Activated CD8-positive, alpha-beta memory T cell treated with anti-CD3 and anti-CD28 coated beads, Interleukin-2, amount 50 U/mL, for 1 hour (primary cell): ENCODE measurements at regions not wholly inside any gene's neighbourhood (a gene's known extent, or its start where the extent isn't known, plus 50 kb on each side); places are given as distances from the start of the nearest gene placed in this dataset.
"Not testable (repeated sequence)": the region's sequence is repeated elsewhere in the genome, so short reads cannot be mapped to it uniquely, and the experiment has no call there.

Experiments used
- DNase-seq: peaks from one replicate; pipeline ENCODE4 v3.0.0-alpha.2; 2020; ENCODE audit errors: extremely low read depth

DNA sequence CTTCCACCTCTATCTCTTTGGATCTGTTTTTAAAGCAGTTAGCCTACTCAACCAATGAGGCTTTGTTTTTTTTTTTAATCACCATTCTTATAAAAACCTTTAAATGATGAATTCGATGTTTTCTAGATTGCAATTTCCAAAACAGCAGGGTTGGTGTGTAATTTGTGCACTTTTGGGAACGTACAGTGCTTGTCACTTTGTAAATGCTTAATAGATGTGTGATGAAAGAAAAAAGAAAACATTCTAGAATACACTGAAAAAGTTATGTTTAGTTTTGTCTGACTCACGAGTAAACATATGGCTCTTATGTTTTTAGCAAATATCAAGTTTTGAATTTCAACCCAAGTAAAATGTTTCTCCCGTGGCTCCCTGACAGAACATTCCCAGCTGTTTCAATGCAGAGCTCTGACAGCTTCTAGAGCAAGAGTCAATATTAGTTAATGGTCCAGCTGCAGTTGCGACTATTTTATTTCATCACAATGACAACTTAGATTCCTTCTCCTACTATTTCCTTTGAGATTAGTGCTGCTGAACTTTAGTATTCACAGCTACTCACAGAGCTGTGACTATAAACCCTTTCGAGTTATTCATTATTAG, 362.5 kb upstream of the ADAMTS5 start:
- no peak for DNase-seq

DNA sequence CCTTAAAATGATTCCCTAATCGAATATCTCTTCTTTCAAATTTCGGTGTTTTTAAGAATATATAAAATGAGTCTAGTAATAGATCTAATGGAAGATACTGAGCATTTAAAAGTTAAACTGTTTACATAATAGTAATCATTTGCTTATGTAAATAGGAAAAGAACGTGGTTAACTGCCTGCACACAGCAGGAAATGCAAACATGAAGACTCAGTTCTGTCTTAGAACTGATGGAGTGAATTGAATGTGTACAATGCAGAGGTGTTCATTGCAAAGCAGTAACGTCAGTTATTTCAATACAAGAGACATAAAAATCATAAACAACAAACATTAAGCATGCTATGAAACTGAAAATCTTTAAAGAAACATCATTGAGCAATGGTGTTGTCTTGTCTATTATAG, 359.4 kb upstream of the ADAMTS5 start:
- DNase-seq = no peak

DNA sequence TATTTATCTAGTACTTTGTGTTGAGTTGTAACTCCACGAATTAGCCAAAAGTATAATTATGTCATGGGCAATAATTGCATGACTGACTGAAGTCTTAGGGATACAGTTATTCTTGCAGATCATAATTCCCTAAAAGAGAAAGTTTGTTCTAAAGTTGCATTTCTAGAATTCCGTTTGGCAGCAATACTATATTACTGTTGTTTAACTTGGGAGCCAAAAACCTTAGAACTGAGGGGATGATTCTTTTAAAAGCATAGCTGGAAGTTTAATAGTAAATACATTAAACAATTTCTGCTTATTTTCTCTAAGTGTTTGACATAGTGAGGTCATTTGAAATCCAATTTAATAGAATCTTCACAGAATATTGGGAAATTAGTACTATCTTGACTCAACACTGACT, 356.4 kb upstream of the ADAMTS5 start:
- no peak for DNase-seq

DNA sequence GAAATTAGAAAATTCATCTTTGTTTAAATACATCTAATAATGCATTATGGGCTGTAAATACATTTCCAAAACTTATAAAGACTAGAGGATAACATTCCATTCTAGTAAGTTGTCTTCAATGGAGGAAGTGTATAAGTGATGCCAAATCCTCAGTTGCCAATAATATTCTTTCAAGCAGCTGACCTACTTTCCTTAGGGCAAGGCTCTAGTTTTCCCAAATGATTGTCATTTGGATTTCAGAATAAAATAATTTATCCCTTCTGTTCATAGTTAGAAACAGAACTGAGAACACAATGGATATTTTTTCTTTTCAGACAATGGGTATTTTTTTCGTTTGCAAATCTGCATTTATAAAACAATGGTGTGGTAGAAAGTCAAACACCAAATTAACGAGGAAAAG, 354.9 kb upstream of the ADAMTS5 start:
- no peak for DNase-seq

DNA sequence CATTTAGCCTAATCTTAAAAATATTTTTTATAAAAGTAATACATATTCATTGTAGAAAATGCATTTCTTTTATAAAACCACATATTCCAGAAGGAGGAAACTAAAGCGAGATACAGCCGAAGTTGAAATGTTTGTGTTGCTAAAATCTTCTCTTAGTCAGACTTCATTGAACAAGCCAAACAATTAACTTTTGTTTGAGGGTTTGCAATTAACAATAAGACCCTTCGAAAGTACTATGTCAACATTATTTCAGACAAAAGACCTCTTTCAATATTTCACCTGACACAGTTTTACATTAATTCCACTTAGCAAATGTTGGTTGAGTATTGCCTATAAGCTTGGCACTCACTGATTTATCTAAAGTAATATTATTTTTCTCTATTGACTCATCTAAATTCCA, 354.0 kb upstream of the ADAMTS5 start:
- DNase-seq = no peak

DNA sequence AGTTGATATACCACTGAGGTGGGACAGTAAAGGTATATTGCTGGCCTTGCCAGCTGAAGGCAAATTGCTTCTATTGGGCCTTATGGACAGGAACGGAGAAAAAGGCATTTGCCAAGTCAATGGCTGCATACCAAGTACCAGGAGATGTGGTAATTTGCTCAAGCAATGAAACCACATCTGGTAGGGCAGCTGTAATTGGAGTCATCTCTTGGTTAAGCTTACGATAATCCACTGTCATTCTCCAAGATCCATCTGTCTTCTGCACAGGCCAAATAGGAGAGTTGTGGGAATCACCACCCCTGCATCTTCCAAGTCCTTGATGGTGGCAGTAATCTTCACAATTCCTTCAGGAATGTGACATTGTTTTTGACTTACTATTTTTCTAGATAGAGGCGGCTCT, 350.7 kb upstream of the ADAMTS5 start:
- DNase-seq = not testable (repeated sequence)

DNA sequence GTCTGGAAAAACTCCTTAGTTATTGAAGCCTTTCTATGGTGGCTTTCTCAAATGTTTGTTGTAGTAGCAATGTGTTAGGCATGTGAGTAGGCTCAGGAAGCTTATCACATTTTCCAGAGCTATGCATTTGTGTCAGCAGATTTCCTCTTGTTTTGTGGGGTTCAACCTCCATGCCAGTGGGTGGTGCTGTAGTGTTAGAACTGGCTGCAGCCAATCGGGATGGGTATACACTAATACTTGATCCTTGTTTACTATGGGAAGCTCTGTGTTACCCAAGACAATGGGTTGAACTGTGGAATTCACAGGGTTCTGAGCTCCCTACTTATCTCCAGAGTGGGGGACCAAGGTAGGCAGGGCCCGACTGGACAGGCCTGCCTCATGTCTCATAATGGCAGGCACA, 348.5 kb upstream of the ADAMTS5 start:
- no peak for DNase-seq

DNA sequence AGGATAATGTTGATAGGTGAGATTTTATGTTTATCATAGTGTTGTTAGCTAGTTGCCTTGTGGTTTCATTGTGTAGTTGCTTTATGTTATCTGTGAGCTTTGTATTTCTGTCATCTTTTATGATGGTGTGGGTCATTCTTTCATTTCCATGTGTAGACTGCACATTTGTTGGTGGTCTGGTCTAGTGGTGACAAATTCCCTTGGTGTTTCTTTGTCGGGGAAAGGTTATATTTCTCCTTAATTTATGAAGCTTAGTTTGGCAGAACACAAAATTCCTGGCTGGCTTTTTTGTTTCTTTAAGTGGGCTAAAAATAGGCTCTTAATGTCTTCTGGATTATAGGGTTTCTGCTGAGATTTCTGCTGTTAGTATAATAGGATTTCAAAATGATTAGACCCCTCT, 347.2 kb upstream of the ADAMTS5 start:
- no peak for DNase-seq

DNA sequence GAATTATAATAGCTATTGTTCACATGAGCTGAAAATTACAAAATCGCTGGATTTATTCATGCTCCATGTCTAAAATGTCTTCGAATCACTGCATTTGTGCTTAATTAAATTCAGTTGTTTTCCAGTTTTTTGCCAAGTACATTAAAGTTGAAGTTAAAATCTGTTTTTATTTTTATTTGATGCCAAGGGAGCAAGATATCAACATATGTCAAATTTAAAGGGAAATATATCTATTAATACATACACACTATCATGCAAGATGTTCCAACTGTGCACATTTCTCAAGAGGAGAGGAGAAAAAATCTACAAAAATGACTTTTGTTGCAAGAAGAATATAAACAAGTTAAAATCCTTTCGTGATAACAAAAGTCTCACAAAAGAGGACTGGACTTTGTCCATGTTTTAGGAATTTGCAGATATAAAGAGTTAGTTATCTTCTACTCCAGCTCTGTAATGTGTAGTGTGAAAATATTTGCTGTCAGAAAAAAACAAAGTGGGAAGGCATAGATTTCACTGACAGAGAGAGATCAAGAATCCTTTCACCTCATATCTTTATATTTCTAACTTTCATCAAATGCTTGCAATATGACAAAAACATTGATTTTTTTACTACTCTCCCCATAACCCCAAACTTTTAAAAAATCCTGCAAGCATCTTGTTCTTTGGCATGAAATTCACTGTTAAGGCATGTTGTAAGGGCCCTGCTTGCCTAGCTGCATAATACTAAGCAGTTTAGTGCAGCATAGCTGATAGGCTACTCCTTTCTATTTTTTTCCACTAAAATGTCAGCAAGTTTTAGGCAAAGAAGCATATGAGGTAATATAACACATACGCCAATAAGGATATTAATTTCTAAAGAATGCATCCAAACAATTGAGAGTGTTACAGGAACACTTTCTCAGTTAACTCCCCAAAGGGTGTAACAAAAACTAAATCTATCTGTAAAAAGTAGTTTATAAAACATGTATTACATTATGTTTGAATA, 340.2 kb upstream of the ADAMTS5 start:
- DNase-seq = no peak

DNA sequence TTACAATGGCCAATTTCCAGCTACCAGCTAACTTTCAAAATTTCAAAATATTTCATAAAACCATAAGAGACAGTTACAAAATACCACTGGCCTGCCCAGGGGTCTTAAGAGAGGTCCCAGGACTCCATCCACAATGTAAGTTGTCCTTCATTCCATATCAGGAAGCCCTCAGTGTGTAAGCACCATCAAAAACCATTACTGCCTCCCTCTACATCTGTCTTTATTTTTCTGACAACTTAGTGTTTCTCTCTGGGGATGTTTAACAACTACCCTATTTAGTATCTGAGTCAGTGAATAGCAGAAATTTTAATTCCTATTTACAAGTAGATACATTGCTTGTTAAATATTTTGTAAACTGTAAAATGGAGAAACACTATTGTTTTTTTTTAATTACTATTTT, 339.3 kb upstream of the ADAMTS5 start:
- no peak for DNase-seq

DNA sequence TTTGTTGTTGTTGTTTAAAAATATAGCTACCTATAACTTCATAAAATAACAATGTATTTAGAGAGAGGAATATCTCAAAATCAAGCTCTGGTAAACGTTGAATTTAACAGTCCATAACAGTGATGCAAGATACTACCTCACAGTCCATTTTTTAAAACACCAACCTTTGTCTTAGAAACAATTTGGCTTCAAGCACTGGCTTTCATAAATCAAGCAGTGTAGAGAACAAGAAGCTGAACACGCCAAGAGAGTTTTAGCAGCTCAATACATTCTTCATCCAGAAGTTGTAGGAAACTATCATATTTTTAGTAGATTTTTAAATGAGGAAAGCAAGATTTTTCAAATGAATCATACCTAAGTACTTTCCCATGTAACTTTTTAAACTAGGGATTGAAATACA, 334.3 kb upstream of the ADAMTS5 start:
- no peak for DNase-seq

DNA sequence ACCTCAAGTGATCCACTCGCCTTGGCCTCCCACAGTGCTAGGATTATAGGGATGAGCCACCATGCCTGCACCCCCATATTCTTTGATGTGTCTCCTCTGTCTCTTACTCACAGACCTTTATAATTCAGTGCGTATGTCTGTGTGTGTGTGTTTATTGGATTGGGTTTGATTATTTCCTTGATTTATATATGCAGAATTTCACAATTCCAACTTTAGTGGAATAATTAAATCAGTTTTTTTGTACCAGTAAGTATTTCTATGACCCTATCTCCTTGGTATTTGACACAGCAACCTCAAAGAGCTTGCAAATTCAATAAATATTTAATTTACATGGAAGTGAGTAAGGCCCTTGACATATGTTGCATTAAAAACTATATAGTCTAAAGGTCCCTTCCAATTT, 333.9 kb upstream of the ADAMTS5 start:
- no peak for DNase-seq

DNA sequence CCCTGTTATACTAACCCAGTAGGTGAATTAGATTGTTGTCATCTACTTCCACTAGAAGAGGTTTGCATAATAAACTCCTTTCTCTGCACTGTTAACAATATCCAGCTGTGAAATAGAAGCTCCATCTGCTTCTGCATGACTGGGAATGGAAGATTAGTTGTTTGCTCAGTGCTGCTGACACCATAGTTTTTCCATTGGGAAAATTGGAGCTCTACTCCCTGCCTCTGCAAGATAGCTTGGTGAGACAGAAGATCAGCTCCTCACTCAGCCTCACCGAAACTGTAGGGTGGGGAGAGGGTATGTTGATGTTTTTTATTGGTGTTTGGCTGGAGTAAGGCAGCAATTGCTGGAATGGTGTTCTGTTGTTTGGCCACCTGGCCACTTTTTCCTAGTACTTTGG, 331.6 kb upstream of the ADAMTS5 start:
- DNase-seq = no peak

DNA sequence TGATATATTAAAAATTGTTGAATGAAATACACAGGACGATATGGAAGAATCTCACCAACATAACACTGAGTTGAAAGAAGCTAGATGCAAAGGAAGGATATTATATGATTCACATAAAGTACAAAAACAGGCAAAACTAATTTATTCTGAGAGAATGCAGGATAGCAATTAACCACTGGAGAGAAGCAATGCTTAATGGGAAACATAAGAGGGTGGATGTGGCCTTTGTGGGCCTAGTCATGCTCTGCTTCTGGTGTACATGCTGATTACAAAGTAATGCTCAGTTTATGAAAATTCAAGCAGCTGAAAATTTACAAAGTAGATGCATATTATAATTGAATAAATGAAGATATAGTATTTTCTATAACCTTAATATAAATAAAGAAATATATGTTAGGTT, 326.4 kb upstream of the ADAMTS5 start:
- DNase-seq = no peak

DNA sequence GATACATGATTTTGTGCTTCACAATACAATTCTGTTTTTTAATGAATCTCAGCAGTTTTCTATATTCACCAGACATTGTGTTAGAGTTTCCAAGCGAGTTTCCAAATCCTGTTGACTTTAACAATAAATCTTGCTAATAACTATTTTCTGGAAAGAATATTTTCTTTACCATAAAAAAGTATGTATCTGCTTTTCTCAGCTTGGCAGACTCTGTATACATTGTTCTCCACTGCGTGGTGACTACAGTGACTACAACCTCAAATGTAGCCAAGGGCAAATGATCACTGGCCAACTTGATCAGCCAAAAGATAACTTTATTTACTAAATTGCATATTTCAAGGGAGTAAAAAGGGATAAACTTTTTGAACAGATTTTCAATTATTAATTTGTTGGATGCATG, 325.9 kb upstream of the ADAMTS5 start:
- DNase-seq = no peak

DNA sequence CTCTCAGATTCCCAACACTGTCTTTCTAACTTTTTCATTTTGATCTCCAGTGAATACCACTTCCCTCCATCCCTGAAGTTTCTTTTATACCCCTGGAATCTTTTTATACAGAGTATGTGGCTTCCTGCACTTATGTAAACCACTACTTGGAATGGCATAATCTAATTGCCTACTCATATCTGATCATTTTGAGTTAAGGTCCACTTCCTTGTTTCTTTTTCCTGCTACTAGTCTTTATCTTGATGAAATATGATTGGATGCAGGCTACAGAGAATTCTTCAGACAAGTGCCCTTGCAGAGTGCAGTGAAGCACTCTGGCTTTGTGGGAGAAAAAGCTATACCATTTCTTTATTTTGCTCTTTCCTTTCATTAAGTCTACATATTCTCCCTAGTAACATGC, 325.3 kb upstream of the ADAMTS5 start:
- no peak for DNase-seq

DNA sequence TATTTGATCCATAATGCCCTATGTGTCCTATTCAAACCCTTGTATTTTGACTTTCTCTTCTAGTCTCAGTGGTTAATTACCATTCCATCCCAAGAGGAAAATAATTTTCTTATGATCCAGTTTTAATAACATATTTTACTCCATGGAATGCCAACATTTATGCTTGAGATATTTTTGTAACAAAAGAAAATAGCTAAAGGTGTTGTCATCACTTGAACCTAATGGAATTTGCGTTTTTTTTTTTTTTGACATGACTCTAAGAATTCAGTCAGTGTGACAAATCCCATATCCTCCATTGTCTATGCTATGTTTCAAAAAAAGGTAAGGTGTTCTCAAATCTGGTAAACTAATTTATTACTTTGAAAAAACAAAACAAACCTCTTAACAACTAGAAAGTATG, 324.1 kb upstream of the ADAMTS5 start:
- no peak for DNase-seq

DNA sequence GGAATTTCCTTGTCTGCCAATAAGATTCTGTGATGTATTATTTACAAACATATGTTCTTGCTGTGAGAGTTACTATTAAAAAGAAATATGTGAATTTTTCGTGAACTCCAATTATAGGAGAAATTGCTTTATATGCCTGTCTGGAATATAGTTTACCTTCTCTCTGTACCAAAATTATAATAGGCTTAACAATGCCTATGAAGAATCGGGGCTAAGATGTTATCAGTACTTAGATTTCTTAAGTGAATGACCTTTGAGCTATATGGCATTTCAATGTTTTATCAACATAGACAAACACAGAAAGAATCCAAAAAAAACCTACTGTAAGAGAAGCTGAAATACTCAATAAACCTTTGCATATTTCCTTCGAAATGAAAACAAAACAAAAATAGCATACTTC, 323.1 kb upstream of the ADAMTS5 start:
- no peak for DNase-seq

DNA sequence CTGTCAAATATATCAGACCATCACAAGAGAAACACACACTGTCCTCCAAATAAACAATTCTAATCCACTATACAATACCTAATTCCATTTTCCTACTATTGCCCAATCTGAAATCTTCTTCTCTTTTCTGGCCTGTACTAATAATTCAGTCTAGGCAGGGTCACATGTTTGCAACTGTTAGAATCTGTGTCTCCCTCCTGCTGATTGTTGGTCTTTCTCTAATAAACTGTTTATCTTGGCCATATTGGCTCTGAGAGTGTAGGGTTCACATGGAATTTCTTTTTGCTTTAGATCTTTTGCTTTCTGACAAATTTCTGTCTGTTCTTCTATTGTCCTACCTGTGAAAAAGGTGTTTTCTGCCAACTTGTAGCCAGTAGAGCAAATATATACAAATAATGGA, 319.9 kb upstream of the ADAMTS5 start:
- DNase-seq = no peak

DNA sequence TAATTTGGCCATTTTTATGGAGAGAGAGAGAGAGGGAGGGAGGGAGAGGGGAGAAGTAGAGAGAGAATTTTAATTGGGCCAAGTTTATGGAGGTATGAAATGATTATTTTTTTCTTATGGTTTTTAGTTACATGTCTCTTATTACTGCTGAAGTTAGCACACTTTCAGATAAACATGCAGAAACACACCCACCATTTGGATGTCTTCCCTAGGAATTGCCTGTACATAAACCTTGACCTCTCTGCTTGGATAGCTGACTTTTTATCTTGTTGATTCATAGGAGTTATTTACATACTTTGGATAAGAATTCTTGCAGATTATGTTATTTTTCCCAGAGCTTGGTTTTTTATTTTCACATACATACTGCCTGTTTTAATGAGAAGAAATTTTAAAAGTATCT, 310.2 kb upstream of the ADAMTS5 start:
- DNase-seq = no peak

DNA sequence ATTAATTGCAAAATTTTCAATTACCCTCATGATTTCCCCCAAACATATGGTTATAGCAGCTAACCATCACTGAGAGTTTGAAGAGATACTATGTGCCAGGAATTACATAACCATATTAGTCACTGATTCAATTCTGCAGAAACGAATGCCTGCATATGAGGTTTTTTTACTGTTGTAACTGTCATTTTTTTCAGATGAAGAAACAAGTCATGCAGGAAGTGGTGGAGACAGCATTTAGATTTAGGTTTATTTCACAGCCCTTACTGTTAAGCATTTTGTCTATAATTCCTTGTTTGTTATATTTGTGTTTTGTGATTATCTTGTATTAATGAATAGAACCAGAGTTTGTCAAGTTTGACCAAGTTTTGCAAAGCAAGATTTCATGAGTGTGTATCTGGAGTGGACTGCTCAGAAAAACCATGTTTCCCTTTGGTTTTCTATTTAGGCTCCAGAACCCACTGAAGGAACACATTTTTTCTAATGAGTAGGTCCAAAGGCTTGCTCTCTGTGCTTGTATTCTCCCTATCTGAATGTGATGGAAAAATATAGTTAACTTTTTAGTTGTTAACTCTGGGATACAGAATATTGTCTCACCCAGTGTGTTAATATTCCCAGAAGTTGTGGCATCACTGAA, 308.5 kb upstream of the ADAMTS5 start:
- DNase-seq = no peak

DNA sequence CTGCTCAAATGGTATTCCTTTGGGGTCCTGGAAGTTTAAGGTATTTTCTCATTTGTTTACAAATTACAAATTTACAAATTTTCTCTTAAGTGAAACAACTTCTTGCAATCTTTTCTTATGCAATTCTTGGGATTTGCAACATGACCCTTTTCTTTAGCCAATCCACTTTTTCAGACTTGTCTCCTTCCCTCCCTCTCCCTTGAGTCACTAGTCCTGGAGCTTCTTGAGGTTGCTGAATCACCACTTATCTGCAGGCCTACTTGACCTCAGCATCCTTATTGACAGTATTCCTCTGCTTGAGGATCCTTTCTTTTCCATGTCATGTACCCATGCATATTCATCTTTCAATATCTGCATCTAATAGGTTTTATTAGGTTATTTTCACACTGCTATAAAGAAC, 302.8 kb upstream of the ADAMTS5 start:
- DNase-seq = no peak

DNA sequence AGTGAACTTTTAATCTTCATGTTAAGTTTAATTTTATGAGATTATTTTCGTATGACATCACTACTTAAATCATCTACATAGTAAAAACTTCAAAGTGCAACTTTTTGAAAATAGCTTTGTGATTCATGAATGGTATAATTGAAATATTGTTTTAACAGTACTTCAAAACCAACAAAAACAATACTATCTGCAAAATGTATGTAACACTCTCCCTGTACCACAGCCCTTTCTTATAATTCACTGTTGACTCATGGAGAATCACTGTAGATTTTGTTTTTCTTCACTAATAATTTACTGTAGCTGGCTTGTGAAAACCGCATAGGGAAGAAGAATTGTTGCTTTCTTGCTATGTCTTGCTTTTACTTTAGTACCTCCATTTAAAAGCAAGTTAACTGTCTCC, 301.4 kb upstream of the ADAMTS5 start:
- no peak for DNase-seq
